A673 (cell line): ENCODE measurements at regions not wholly inside any gene's neighbourhood (a gene's known extent, or its start where the extent isn't known, plus 50 kb on each side); places are given as distances from the start of the nearest gene placed in this dataset.
"Not testable (repeated sequence)": the region's sequence is repeated elsewhere in the genome, so short reads cannot be mapped to it uniquely, and the experiment has no call there.

Experiments
- BruUV-seq: library from RNA; stranded (reverse); fragments of 400-500 nt; replicated peaks from 2 replicates; lab custom pipeline; 2021; lab: Mats Ljungman, UMichigan
- CTCF ChIA-PET: fragments of 300-600 bp; sonication (Branson Sonifier 250); formaldehyde crosslinking; loops from one replicate; lab custom pipeline; 2022; ENCODE audit warnings: antibody characterized with exemption; lab: Charles Lee
- POLR2A ChIA-PET: fragments of 300-600 bp; sonication (Branson Sonifier 250); formaldehyde crosslinking; loops from one replicate; lab custom pipeline; 2022; ENCODE audit warnings: antibody characterized with exemption; ENCODE audit not compliant: low non-redundant PET; lab: Charles Lee
- DNase-seq: peaks from one replicate; pipeline ENCODE4 v3.0.0-alpha.2; 2015; ENCODE audit warnings: low spot score
- H3K27ac ChIP-seq: fragments of 200-600 bp; sonication (generic); 2 replicates; pipeline ENCODE4 v1.5.1; 2016; ENCODE audit warnings: mixed run types, low read depth, mild to moderate bottlenecking, mixed read lengths, antibody characterized with exemption, low read length; ENCODE audit not compliant: poor library complexity, severe bottlenecking
- H3K27me3 ChIP-seq: fragments of 200-600 bp; sonication (generic); replicated peaks from 2 replicates; pipeline ENCODE4 v1.6.1; 2017; ENCODE audit warnings: mixed run types, low read depth, mild to moderate bottlenecking, mixed read lengths, antibody characterized with exemption, low read length; ENCODE audit not compliant: insufficient read depth, poor library complexity
- H3K36me3 ChIP-seq: fragments of 200-600 bp; sonication (generic); 2 replicates; pipeline ENCODE4 v1.6.1; 2016; ENCODE audit warnings: mixed run types, mild to moderate bottlenecking, mixed read lengths, antibody characterized with exemption, low read length; ENCODE audit not compliant: insufficient read depth, poor library complexity, severe bottlenecking
- H3K4me1 ChIP-seq: fragments of 200-600 bp; sonication (generic); 2 replicates; pipeline ENCODE4 v1.6.1; 2017; ENCODE audit warnings: mixed run types, mild to moderate bottlenecking, mixed read lengths, antibody characterized with exemption, low read length; ENCODE audit not compliant: insufficient read depth, poor library complexity, severe bottlenecking
- H3K4me3 ChIP-seq: fragments of 200-600 bp; sonication (generic); 2 replicates; pipeline ENCODE4 v1.5.1; 2016; ENCODE audit warnings: low read depth, mixed run types, mild to moderate bottlenecking, mixed read lengths, low read length; ENCODE audit not compliant: poor library complexity, severe bottlenecking
- H3K9me3 ChIP-seq: fragments of 200-600 bp; sonication (generic); 2 replicates; pipeline ENCODE4 v1.6.1; 2016; ENCODE audit warnings: mixed run types, low read depth, mild to moderate bottlenecking, mixed read lengths, antibody characterized with exemption, low read length; ENCODE audit not compliant: poor library complexity, severe bottlenecking
- CTCF ChIP-seq: fragments of 300-800, 200-600 bp; sonication (generic); conservative IDR thresholded peaks from 2 replicates; pipeline ENCODE4 v1.5.1; 2017; ENCODE audit warnings: low read depth, mild to moderate bottlenecking, antibody characterized with exemption, low read length, moderate library complexity, mixed read lengths
- EZH2 ChIP-seq: fragments of 200-600 bp; sonication (generic); IDR thresholded peaks from 2 replicates; pipeline ENCODE4 v1.6.1; 2017; ENCODE audit warnings: borderline replicate concordance, low read depth, mild to moderate bottlenecking, mixed read lengths, antibody characterized with exemption, low read length; ENCODE audit not compliant: poor library complexity, severe bottlenecking
- intact Hi-C: fragments of 100-400 bp; cut with micrococcal nuclease; formaldehyde crosslinking; loops from one replicate; pipeline ENCODE4 v1.10.0; 2022; ENCODE audit not compliant: unreplicated experiment

- Histone ChIP-seq H3K27ac (no peak overlapping the region), H3K36me3 (no peaks in the 10 kb centered on the region), H3K4me1 (no peaks in the 10 kb centered on the region), H3K27me3 (no peaks in the 10 kb centered on the region), H3K9me3 (no peaks in the 10 kb centered on the region), H3K4me3 (no peak overlapping the region)
- no peak for DNase-seq
- POLR2A ChIA-PET = interaction anchor here (0.7 kb wide), 1 partner anchor 72 kb away, joined by 5 read pairs; no protein-coding TSS in a partner anchor
- no TSS peak for BruUV-seq
- CTCF ChIA-PET = no interaction called here
- intact Hi-C loops = no loop called here
- no peak for TF ChIP-seq EZH2
Observed at GRCh38 chr15:93340406-93340805, 251.4 kb upstream of the RGMA start.

- no TSS peak for BruUV-seq
- H3K36me3 ChIP-seq = no peaks in the 10 kb centered on the region
- H3K4me1 ChIP-seq = no peaks in the 10 kb centered on the region
- no peaks in the 10 kb centered on the region for H3K9me3 ChIP-seq
- DNase-seq = peak; percentile 26
- intact Hi-C loops = no loop called here
- POLR2A ChIA-PET = interaction anchor here (0.6 kb wide), 1 partner anchor 50 kb away, joined by 3 read pairs; no protein-coding TSS in a partner anchor
- TF ChIP-seq CTCF = peak; percentile 43
- TF ChIP-seq EZH2 = no peak
- CTCF ChIA-PET = interaction anchor here (0.5 to 1.2 kb wide), 2 partner anchors 192 to 246 kb away, joined by 5 to 6 read pairs; no protein-coding TSS in a partner anchor
- H3K27me3 ChIP-seq = no peaks in the 10 kb centered on the region
- no peak overlapping the region for H3K27ac ChIP-seq
- no peak overlapping the region for H3K4me3 ChIP-seq
Observed at GRCh38 chr15:93333796-93334195, 244.8 kb upstream of the RGMA start.

GRCh38 chr15:93333126-93333525 is 244.1 kb upstream of the RGMA start:
- intact Hi-C loops, POLR2A ChIA-PET, DNase-seq, H3K36me3 ChIP-seq, H3K27me3 ChIP-seq, BruUV-seq, H3K27ac ChIP-seq, H3K4me1 ChIP-seq, H3K9me3 ChIP-seq, CTCF ChIA-PET, H3K4me3 ChIP-seq: not testable (repeated sequence)

- no peaks in the 10 kb centered on the region for H3K36me3 ChIP-seq
- no peaks in the 10 kb centered on the region for H3K4me1 ChIP-seq
- ChIA-PET CTCF (no interaction called here), POLR2A (no interaction called here)
- H3K27me3 ChIP-seq = no peaks in the 10 kb centered on the region
- no TSS peak for BruUV-seq
- H3K9me3 ChIP-seq = no peaks in the 10 kb centered on the region
- no peak for DNase-seq
- intact Hi-C loops = no loop called here
- no peak overlapping the region for H3K27ac ChIP-seq
- TF ChIP-seq CTCF (no peak), EZH2 (no peak)
- H3K4me3 ChIP-seq = no peak overlapping the region
Observed at GRCh38 chr15:93332168-93332553, 243.2 kb upstream of the RGMA start.
